Activated CD8-positive, alpha-beta memory T cell treated with anti-CD3 and anti-CD28 coated beads, Interleukin-2, amount 50 U/mL, for 48 hours (primary cell): ENCODE measurements at regions not wholly inside any gene's neighbourhood (a gene's known extent, or its start where the extent isn't known, plus 50 kb on each side); places are given as distances from the start of the nearest gene placed in this dataset.

Experiments used
- DNase-seq: peaks from one replicate; pipeline ENCODE4 v3.0.0-alpha.2; 2020

GRCh38 chr15:94177112-94177511 lies 54.2 kb upstream of the MCTP2 start:
- DNase-seq = no peak

- no peak for DNase-seq
Observed at GRCh38 chr15:94175420-94175819, 55.9 kb upstream of the MCTP2 start.

GRCh38 chr15:94174399-94174802 lies 57.0 kb upstream of the MCTP2 start:
- no peak for DNase-seq

GRCh38 chr15:94168250-94168649 lies 63.1 kb upstream of the MCTP2 start:
- DNase-seq = no peak

- no peak for DNase-seq
Observed at GRCh38 chr15:94164971-94165370, 66.4 kb upstream of the MCTP2 start.

GRCh38 chr15:94164202-94164807 lies 67.1 kb upstream of the MCTP2 start:
- peak; percentile 79 for DNase-seq

- no peak for DNase-seq
Observed at GRCh38 chr15:94162939-94163338, 68.4 kb upstream of the MCTP2 start.

- no peak for DNase-seq
Observed at GRCh38 chr15:94154255-94154654, 77.1 kb upstream of the MCTP2 start.

GRCh38 chr15:94145046-94145445 lies 86.3 kb upstream of the MCTP2 start:
- DNase-seq = no peak

GRCh38 chr15:94141802-94142201 lies 89.6 kb upstream of the MCTP2 start:
- DNase-seq = no peak

GRCh38 chr15:94135486-94136147 lies 95.7 kb upstream of the MCTP2 start:
- DNase-seq = no peak

- no peak for DNase-seq
Observed at GRCh38 chr15:94131875-94132274, 99.5 kb upstream of the MCTP2 start.

GRCh38 chr15:94130504-94130903 lies 100.9 kb upstream of the MCTP2 start:
- no peak for DNase-seq

GRCh38 chr15:94127006-94127405 lies 104.4 kb upstream of the MCTP2 start:
- no peak for DNase-seq

- no peak for DNase-seq
Observed at GRCh38 chr15:94125698-94126097, 105.7 kb upstream of the MCTP2 start.

- no peak for DNase-seq
Observed at GRCh38 chr15:94125156-94125555, 106.2 kb upstream of the MCTP2 start.

- DNase-seq = no peak
Observed at GRCh38 chr15:94122516-94122915, 108.8 kb upstream of the MCTP2 start.

- DNase-seq = no peak
Observed at GRCh38 chr15:94119923-94120775, 111.2 kb upstream of the MCTP2 start.

- DNase-seq = no peak
Observed at GRCh38 chr15:94119298-94119811, 112.0 kb upstream of the MCTP2 start.

GRCh38 chr15:94110476-94111130 lies 120.8 kb upstream of the MCTP2 start:
- DNase-seq = no peak

- DNase-seq = no peak
Observed at GRCh38 chr15:94107652-94108051, 123.7 kb upstream of the MCTP2 start.

GRCh38 chr15:94105760-94106159 lies 125.6 kb upstream of the MCTP2 start:
- no peak for DNase-seq

GRCh38 chr15:94100863-94101262 lies 130.5 kb upstream of the MCTP2 start:
- DNase-seq = no peak
